GM12872 (cell line): ENCODE measurements at regions not wholly inside any gene's neighbourhood (a gene's known extent, or its start where the extent isn't known, plus 50 kb on each side); places are given as distances from the start of the nearest gene placed in this dataset.

ENCODE experiments used
- TF ChIP-seq, protein P1 (sequence below): IDR thresholded peaks from 3 replicates; pipeline ENCODE4 v1.5.1; 2011; ENCODE audit warnings: low read depth, mild to moderate bottlenecking, low read length, moderate library complexity; ENCODE audit not compliant: insufficient read depth

DNA sequence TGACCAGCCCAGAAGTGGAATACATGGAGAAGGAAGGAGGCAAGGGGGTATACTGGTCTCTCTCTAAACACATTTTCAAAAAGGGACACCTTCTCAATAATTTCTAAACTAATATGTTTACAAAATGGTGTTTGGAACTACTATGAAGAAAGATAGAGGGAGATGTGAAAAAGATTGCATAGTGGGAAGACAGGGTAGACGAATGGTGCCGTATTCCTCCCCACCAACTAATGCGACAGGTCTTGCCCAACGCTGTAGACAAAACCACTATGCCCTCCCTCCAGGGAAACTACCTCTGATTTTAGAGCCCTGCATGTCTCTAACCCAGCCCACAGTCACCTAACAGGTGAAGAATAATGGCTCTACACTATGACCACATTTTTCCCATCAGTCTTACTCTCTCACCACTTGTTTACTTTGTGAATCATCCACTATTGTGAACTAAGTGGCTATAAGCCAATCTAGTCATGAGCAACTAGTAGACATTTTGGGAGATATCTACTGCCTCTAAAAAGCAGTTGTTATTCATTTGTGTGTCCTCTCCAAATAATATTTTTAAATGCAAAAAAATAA lies 108.2 kb upstream of the UBE2E2 start:
- TF ChIP-seq, protein P1, sequence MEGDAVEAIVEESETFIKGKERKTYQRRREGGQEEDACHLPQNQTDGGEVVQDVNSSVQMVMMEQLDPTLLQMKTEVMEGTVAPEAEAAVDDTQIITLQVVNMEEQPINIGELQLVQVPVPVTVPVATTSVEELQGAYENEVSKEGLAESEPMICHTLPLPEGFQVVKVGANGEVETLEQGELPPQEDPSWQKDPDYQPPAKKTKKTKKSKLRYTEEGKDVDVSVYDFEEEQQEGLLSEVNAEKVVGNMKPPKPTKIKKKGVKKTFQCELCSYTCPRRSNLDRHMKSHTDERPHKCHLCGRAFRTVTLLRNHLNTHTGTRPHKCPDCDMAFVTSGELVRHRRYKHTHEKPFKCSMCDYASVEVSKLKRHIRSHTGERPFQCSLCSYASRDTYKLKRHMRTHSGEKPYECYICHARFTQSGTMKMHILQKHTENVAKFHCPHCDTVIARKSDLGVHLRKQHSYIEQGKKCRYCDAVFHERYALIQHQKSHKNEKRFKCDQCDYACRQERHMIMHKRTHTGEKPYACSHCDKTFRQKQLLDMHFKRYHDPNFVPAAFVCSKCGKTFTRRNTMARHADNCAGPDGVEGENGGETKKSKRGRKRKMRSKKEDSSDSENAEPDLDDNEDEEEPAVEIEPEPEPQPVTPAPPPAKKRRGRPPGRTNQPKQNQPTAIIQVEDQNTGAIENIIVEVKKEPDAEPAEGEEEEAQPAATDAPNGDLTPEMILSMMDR = no peak

DNA sequence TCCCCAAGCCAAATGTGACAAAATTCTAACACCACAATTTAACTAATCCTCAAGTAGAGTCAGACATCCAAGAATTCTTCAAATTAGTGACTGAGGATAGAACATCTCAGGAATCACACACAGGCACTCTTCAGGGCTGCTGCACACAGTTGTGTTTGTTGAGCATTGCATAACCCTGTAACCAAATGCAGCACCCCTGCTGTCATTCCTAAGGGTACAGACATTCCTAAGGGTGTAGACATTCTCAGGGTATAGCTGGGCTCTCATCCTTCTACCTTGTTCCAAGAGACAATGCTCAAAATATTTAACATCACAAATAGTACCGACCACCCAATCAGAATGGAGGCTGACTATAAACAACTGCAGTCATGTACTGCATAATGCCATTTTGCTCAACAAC lies 107.1 kb upstream of the UBE2E2 start:
- TF ChIP-seq, protein P1 = no peak

GRCh38 chr3:23099021-23099420 lies 104.1 kb upstream of the UBE2E2 start:
- TF ChIP-seq, protein P1 = no peak

DNA sequence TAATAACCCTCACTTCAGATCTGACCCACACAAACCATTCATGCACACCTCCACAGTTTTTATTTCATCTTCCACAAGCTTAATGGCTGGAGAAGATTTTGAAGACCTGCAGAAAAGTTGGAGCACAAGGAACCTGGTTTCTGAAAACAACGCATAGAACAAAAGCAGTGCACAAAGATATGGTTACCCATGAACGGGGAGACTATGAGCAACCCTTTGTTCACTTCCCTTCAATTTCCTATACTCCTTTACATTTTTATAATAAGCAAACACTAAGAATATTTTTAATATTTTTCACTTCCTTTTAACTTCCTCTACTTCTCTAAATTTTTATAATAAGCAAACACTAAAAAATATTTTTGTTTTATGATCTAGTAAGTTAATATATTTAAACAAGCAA lies 103.5 kb upstream of the UBE2E2 start:
- TF ChIP-seq, protein P1 = no peak

GRCh38 chr3:23100106-23100505 lies 103.0 kb upstream of the UBE2E2 start:
- TF ChIP-seq, protein P1 = no peak

DNA sequence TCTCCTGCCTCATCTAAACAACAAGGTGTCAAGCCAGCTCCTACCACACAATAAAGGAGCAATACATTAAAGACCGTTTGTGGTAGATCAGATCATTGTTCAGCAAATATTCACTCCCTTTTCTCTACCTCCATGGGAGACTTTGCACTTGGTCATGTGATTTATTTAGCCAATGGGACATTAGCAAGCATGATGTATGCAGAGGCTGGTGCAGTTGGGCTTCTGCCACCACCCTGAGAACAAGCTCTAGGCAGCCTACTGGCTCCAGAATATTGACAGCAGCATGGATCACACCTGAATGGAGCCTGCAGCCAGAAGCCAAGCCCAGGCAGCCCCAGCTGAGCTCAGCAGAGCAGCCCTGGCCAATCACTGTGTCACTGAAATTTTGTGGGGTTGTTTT lies 99.4 kb upstream of the UBE2E2 start:
- TF ChIP-seq, protein P1 = no peak

- TF ChIP-seq, protein P1 = no peak
These were observed 98.1 kb upstream of the UBE2E2 start for GRCh38 chr3:23105048-23105447.

GRCh38 chr3:23106666-23107065 lies 96.5 kb upstream of the UBE2E2 start:
- TF ChIP-seq, protein P1 = no peak
